Right lobe of liver (tissue), 4 donors: ENCODE measurements at regions not wholly inside any gene's neighbourhood (a gene's known extent, or its start where the extent isn't known, plus 50 kb on each side); places are given as distances from the start of the nearest gene placed in this dataset.

Experiments
- POLR2A ChIP-seq: fragments of 450-650 bp; IDR thresholded peaks from one replicate; pipeline ENCODE4 v1.6.1; 2017; ENCODE audit warnings: antibody characterized with exemption, mild to moderate bottlenecking
- TF ChIP-seq, protein P1 (sequence below), 4 donors: fragments of 200-600 bp in 3 of 4; fragments of 450-650 bp in 1 of 4; IDR thresholded peaks; one replicate each; pipeline versions ENCODE4 v1.5.1 to v1.8.0; 2016 to 2022; ENCODE audit warnings: antibody characterized with exemption in 4 of 4, mild to moderate bottlenecking in 2 of 4
- donor health status: DM: no; HTN: no; CAD: no.
- donor health status: DM: no; HTN: no; CAD: no.
- donor health status: DM: no; HTN: yes; CAD: no.

DNA sequence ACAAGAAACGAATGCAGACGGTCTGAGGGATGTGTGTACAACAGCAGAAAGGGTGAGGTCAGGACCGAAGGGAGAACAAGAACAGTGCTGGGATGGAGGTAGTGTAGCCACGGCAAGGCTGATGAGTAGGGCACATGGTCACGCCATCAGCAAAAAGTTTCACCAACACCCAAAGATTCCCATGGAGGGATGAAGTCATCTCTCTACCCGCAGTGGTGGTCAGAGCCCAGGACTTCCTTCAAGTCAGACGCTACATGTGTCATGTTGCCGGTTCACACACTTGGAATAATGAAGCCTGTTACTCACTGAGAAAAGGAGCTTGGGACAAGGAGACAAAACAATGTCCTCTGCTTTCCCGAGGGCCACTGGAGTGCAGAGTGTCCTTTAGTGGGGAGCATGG lies 79.7 kb downstream of the SALL1 start:
- TF ChIP-seq, protein P1, sequence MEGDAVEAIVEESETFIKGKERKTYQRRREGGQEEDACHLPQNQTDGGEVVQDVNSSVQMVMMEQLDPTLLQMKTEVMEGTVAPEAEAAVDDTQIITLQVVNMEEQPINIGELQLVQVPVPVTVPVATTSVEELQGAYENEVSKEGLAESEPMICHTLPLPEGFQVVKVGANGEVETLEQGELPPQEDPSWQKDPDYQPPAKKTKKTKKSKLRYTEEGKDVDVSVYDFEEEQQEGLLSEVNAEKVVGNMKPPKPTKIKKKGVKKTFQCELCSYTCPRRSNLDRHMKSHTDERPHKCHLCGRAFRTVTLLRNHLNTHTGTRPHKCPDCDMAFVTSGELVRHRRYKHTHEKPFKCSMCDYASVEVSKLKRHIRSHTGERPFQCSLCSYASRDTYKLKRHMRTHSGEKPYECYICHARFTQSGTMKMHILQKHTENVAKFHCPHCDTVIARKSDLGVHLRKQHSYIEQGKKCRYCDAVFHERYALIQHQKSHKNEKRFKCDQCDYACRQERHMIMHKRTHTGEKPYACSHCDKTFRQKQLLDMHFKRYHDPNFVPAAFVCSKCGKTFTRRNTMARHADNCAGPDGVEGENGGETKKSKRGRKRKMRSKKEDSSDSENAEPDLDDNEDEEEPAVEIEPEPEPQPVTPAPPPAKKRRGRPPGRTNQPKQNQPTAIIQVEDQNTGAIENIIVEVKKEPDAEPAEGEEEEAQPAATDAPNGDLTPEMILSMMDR (IDR thresholded peaks at IDR 0.05) = no peak
- no peak for TF ChIP-seq POLR2A
